ENCODE measurements at regions not wholly inside any gene's neighbourhood (a gene's known extent, or its start where the extent isn't known, plus 50 kb on each side); places are given as distances from the start of the nearest gene placed in this dataset.

GRCh38 chr4:153137159-153137558 is 67.1 kb upstream of the TRIM2 start:
- DNase-seq, result no peak
- no peak for TF ChIP-seq CTCF (IDR thresholded peaks at IDR 0.05)
- H3K4me3 Mint-ChIP-seq, result no peak overlapping the region
- H3K27me3 Mint-ChIP-seq (ENCODE audit: low read depth, poor library complexity), result peaks cover 9% of the 10 kb centered on the region
- H3K27ac Mint-ChIP-seq, result no peak overlapping the region
- H3K4me1 Mint-ChIP-seq, result peaks cover 20% of the 10 kb centered on the region
- H3K9me3 Mint-ChIP-seq, result no peaks in the 10 kb centered on the region
- no peaks in the 10 kb centered on the region for H3K36me3 Mint-ChIP-seq (ENCODE audit: low read depth)

GRCh38 chr4:153137677-153138630 is 66.3 kb upstream of the TRIM2 start:
- peak; percentile 22 for DNase-seq
- Mint-ChIP-seq H3K36me3 (ENCODE audit: low read depth) (no peaks in the 10 kb centered on the region), H3K4me1 (peaks cover 24% of the 10 kb centered on the region), H3K27ac (peak overlapping the region; percentile 78), H3K27me3 (ENCODE audit: low read depth, poor library complexity) (peaks cover 10% of the 10 kb centered on the region), H3K4me3 (no peak overlapping the region), H3K9me3 (no peaks in the 10 kb centered on the region)
- no peak for TF ChIP-seq CTCF (IDR thresholded peaks at IDR 0.05)

- H3K27ac Mint-ChIP-seq, result no peak overlapping the region
- H3K36me3 Mint-ChIP-seq (ENCODE audit: low read depth), result no peaks in the 10 kb centered on the region
- H3K27me3 Mint-ChIP-seq (ENCODE audit: low read depth, poor library complexity), result peaks cover 10% of the 10 kb centered on the region
- no peak for TF ChIP-seq CTCF (IDR thresholded peaks at IDR 0.05)
- peaks cover 31% of the 10 kb centered on the region for H3K4me1 Mint-ChIP-seq
- no peaks in the 10 kb centered on the region for H3K9me3 Mint-ChIP-seq
- DNase-seq, result no peak
- H3K4me3 Mint-ChIP-seq, result no peak overlapping the region
Observed at GRCh38 chr4:153138736-153139135, 65.5 kb upstream of the TRIM2 start.

GRCh38 chr4:153140294-153140693 is 63.9 kb upstream of the TRIM2 start:
- Mint-ChIP-seq H3K4me1 (peaks cover 47% of the 10 kb centered on the region), H3K36me3 (ENCODE audit: low read depth) (no peaks in the 10 kb centered on the region), H3K27ac (no peak overlapping the region), H3K4me3 (no peak overlapping the region), H3K27me3 (ENCODE audit: low read depth, poor library complexity) (peaks cover 5% of the 10 kb centered on the region), H3K9me3 (no peaks in the 10 kb centered on the region)
- no peak for DNase-seq
- TF ChIP-seq CTCF (IDR thresholded peaks at IDR 0.05), result no peak

GRCh38 chr4:153141238-153141637 is 63.0 kb upstream of the TRIM2 start:
- no peak for TF ChIP-seq CTCF (IDR thresholded peaks at IDR 0.05)
- Mint-ChIP-seq H3K36me3 (ENCODE audit: low read depth) (no peaks in the 10 kb centered on the region), H3K27ac (no peak overlapping the region), H3K4me3 (no peak overlapping the region), H3K27me3 (ENCODE audit: low read depth, poor library complexity) (peaks cover 8% of the 10 kb centered on the region), H3K4me1 (peaks cover 47% of the 10 kb centered on the region), H3K9me3 (no peaks in the 10 kb centered on the region)
- no peak for DNase-seq

Measured in nephron progenitor cell (in vitro differentiated cells).